Mesendoderm (in vitro differentiated cells): ENCODE measurements at regions not wholly inside any gene's neighbourhood (a gene's known extent, or its start where the extent isn't known, plus 50 kb on each side); places are given as distances from the start of the nearest gene placed in this dataset.

Experiments used
- DNase-seq: peaks from one replicate; pipeline ENCODE4 v3.0.0; 2013
- H2AK5ac ChIP-seq: 2 replicates; pipeline ENCODE4 v1.6.1; 2013; ENCODE audit warnings: low read length, inconsistent platforms
- H2BK120ac ChIP-seq: 2 replicates; pipeline ENCODE4 v1.6.1; 2013; ENCODE audit warnings: low read depth, mild to moderate bottlenecking, low read length, moderate library complexity, mixed read lengths
- H2BK15ac ChIP-seq: replicated peaks from 2 replicates; pipeline ENCODE4 v1.6.1; 2013; ENCODE audit warnings: low read depth, mild to moderate bottlenecking, moderate library complexity
- H2BK5ac ChIP-seq: 2 replicates; pipeline ENCODE4 v1.6.1; 2013; ENCODE audit warnings: low read length, inconsistent platforms
- H3K18ac ChIP-seq: 2 replicates; pipeline ENCODE4 v1.6.1; 2013; ENCODE audit warnings: mild to moderate bottlenecking, low read length, mixed read lengths
- H3K23ac ChIP-seq: one replicate; pipeline ENCODE4 v1.6.1; 2013; ENCODE audit warnings: low read length
- H3K27ac ChIP-seq: 2 replicates; pipeline ENCODE4 v1.5.1; 2013; ENCODE audit warnings: low read depth, mild to moderate bottlenecking, inconsistent platforms, low read length, moderate library complexity
- H3K27me3 ChIP-seq: 2 replicates; pipeline ENCODE4 v1.6.1; 2013; ENCODE audit warnings: low read length, control low read depth, mild to moderate bottlenecking, inconsistent platforms; ENCODE audit not compliant: insufficient read depth, poor library complexity
- H3K36me3 ChIP-seq: 2 replicates; pipeline ENCODE4 v1.6.1; 2013; ENCODE audit warnings: low read length, inconsistent platforms; ENCODE audit not compliant: control insufficient read depth, insufficient read depth
- H3K4ac ChIP-seq: one replicate; pipeline ENCODE4 v1.6.1; 2013; ENCODE audit warnings: low read depth, mild to moderate bottlenecking, low read length, moderate library complexity
- H3K4me1 ChIP-seq: 2 replicates; pipeline ENCODE4 v1.6.1; 2013; ENCODE audit warnings: low read depth, low read length, inconsistent platforms; ENCODE audit not compliant: control insufficient read depth
- H3K4me2 ChIP-seq: 2 replicates; pipeline ENCODE4 v1.6.1; 2013; ENCODE audit warnings: low read length
- H3K4me3 ChIP-seq: 2 replicates; pipeline ENCODE4 v1.5.1; 2013; ENCODE audit warnings: mild to moderate bottlenecking, low read length
- H3K56ac ChIP-seq: one replicate; pipeline ENCODE4 v1.6.1; 2013; ENCODE audit warnings: low read length
- H3K79me1 ChIP-seq: 2 replicates; pipeline ENCODE4 v1.6.1; 2013; ENCODE audit warnings: low read length, inconsistent platforms
- H3K79me2 ChIP-seq: 2 replicates; pipeline ENCODE4 v1.6.1; 2013; ENCODE audit warnings: mild to moderate bottlenecking, low read length; ENCODE audit not compliant: control insufficient read depth, insufficient read depth
- H3K9ac ChIP-seq: 2 replicates; pipeline ENCODE4 v1.6.1; 2013; ENCODE audit warnings: low read length, inconsistent platforms
- H4K5ac ChIP-seq: one replicate; pipeline ENCODE4 v1.6.1; 2013; ENCODE audit warnings: low read length
- H4K8ac ChIP-seq: one replicate; pipeline ENCODE4 v1.6.1; 2013; ENCODE audit warnings: low read depth, mild to moderate bottlenecking, control low read depth, low read length, moderate library complexity
- WGBS: extraction: QIAGEN DNeasy Blood & Tissue Kit; methylation state at CpG from one replicate; pipeline ENCODE4 v1.1.7; 2013; ENCODE audit warnings: low lambda C conversion rate, missing lambda C conversion rate; ENCODE audit not compliant: insufficient coverage; ENCODE audit errors: extremely low coverage; 5-methylcytosine and 5-hydroxymethylcytosine counted together

GRCh38 chr17:69609473-69610305 is 195.2 kb downstream of the MAP2K6 start:
- Histone ChIP-seq H3K36me3 (no peaks in the 10 kb centered on the region), H4K8ac (no peak overlapping the region), H3K4me1 (no peaks in the 10 kb centered on the region), H4K5ac (no peak overlapping the region), H2BK15ac (no peak overlapping the region), H3K4ac (no peak overlapping the region), H3K9ac (no peak overlapping the region), H3K4me3 (no peak overlapping the region), H2BK120ac (no peak overlapping the region), H2AK5ac (no peak overlapping the region), H3K56ac (no peak overlapping the region), H3K23ac (no peak overlapping the region), H2BK5ac (no peak overlapping the region), H3K27ac (no peak overlapping the region), H3K79me1 (no peaks in the 10 kb centered on the region), H3K4me2 (no peak overlapping the region), H3K79me2 (no peaks in the 10 kb centered on the region), H3K18ac (no peak overlapping the region), H3K27me3 (no peaks in the 10 kb centered on the region)
- peak; percentile 50 for DNase-seq
- no CpG with 5 or more reads among the region's 6 CpGs for WGBS

GRCh38 chr17:69620363-69620762 is 205.9 kb downstream of the MAP2K6 start:
- H2AK5ac ChIP-seq, result no peak overlapping the region
- no peak overlapping the region for H4K5ac ChIP-seq
- no peak overlapping the region for H3K9ac ChIP-seq
- H3K4ac ChIP-seq, result no peak overlapping the region
- H3K36me3 ChIP-seq, result no peaks in the 10 kb centered on the region
- no peak overlapping the region for H3K4me3 ChIP-seq
- no peaks in the 10 kb centered on the region for H3K79me1 ChIP-seq
- DNase-seq, result no peak
- H4K8ac ChIP-seq, result no peak overlapping the region
- H2BK5ac ChIP-seq, result no peak overlapping the region
- H3K27me3 ChIP-seq, result no peaks in the 10 kb centered on the region
- H2BK15ac ChIP-seq, result no peak overlapping the region
- no peak overlapping the region for H3K23ac ChIP-seq
- no peak overlapping the region for H3K56ac ChIP-seq
- no CpG with 5 or more reads among the region's 1 CpG for WGBS
- no peaks in the 10 kb centered on the region for H3K4me1 ChIP-seq
- no peaks in the 10 kb centered on the region for H3K79me2 ChIP-seq
- no peak overlapping the region for H2BK120ac ChIP-seq
- no peak overlapping the region for H3K27ac ChIP-seq
- H3K18ac ChIP-seq, result no peak overlapping the region
- H3K4me2 ChIP-seq, result no peak overlapping the region

- H2BK5ac ChIP-seq, result no peak overlapping the region
- WGBS, result no CpG with 5 or more reads among the region's 2 CpGs
- H3K27ac ChIP-seq, result no peak overlapping the region
- H3K4me2 ChIP-seq, result no peak overlapping the region
- H3K4me3 ChIP-seq, result no peak overlapping the region
- H4K5ac ChIP-seq, result no peak overlapping the region
- no peak overlapping the region for H2AK5ac ChIP-seq
- no peaks in the 10 kb centered on the region for H3K36me3 ChIP-seq
- no peaks in the 10 kb centered on the region for H3K4me1 ChIP-seq
- H3K9ac ChIP-seq, result no peak overlapping the region
- no peak overlapping the region for H4K8ac ChIP-seq
- no peak overlapping the region for H3K23ac ChIP-seq
- H3K79me1 ChIP-seq, result no peaks in the 10 kb centered on the region
- H3K18ac ChIP-seq, result no peak overlapping the region
- no peaks in the 10 kb centered on the region for H3K79me2 ChIP-seq
- H3K56ac ChIP-seq, result no peak overlapping the region
- no peak overlapping the region for H2BK15ac ChIP-seq
- H3K4ac ChIP-seq, result no peak overlapping the region
- H2BK120ac ChIP-seq, result no peak overlapping the region
- H3K27me3 ChIP-seq, result no peaks in the 10 kb centered on the region
- peak; percentile 10 for DNase-seq
These were observed 211.0 kb downstream of the MAP2K6 start for GRCh38 chr17:69625474-69625873.

GRCh38 chr17:69630056-69630635 is 215.6 kb downstream of the MAP2K6 start:
- Histone ChIP-seq H3K4me3 (no peak overlapping the region), H3K36me3 (no peaks in the 10 kb centered on the region), H3K56ac (no peak overlapping the region), H3K4ac (no peak overlapping the region), H2AK5ac (no peak overlapping the region), H3K79me2 (no peaks in the 10 kb centered on the region), H3K4me1 (no peaks in the 10 kb centered on the region), H3K9ac (no peak overlapping the region), H3K27ac (no peak overlapping the region), H4K8ac (no peak overlapping the region), H3K23ac (no peak overlapping the region), H4K5ac (no peak overlapping the region), H3K27me3 (no peaks in the 10 kb centered on the region), H2BK15ac (no peak overlapping the region), H3K18ac (no peak overlapping the region), H3K4me2 (no peak overlapping the region), H3K79me1 (no peaks in the 10 kb centered on the region), H2BK120ac (no peak overlapping the region), H2BK5ac (no peak overlapping the region)
- WGBS, result no CpG with 5 or more reads among the region's 1 CpG
- no peak for DNase-seq

GRCh38 chr17:69634844-69635243 is 220.3 kb downstream of the MAP2K6 start:
- no CpG with 5 or more reads among the region's 1 CpG for WGBS
- no peak overlapping the region for H3K27ac ChIP-seq
- DNase-seq, result no peak

More at GRCh38 chr17:69634844-69635243, 220.3 kb downstream of the MAP2K6 start:
- no peaks in the 10 kb centered on the region for H3K79me1 ChIP-seq
- H3K18ac ChIP-seq, result no peak overlapping the region
- no peak overlapping the region for H3K4ac ChIP-seq
- no peak overlapping the region for H3K56ac ChIP-seq
- H2BK120ac ChIP-seq, result no peak overlapping the region
- no peak overlapping the region for H2BK15ac ChIP-seq
- H3K4me1 ChIP-seq, result no peaks in the 10 kb centered on the region
- no peak overlapping the region for H2AK5ac ChIP-seq
- H3K23ac ChIP-seq, result no peak overlapping the region
- no peaks in the 10 kb centered on the region for H3K79me2 ChIP-seq
- no peak overlapping the region for H3K9ac ChIP-seq
- H3K27me3 ChIP-seq, result no peaks in the 10 kb centered on the region
- no peaks in the 10 kb centered on the region for H3K36me3 ChIP-seq
- no peak overlapping the region for H3K4me3 ChIP-seq
- no peak overlapping the region for H3K4me2 ChIP-seq
- H4K8ac ChIP-seq, result no peak overlapping the region
- no peak overlapping the region for H2BK5ac ChIP-seq
- H4K5ac ChIP-seq, result no peak overlapping the region
